Esophagus muscularis mucosa (tissue), 4 donors: ENCODE measurements at regions not wholly inside any gene's neighbourhood (a gene's known extent, or its start where the extent isn't known, plus 50 kb on each side); places are given as distances from the start of the nearest gene placed in this dataset.

Source experiments
- DNase-seq: peaks from one replicate; pipeline ENCODE4 v3.0.0-alpha.2; 2017; ENCODE audit errors: extremely low spot score
- H3K27ac ChIP-seq, 4 donors: fragments of 200-600 bp; sonication (generic); replicated peaks in 1 of 4; 1 replicate in 3 of 4; 2 replicates in 1 of 4; pipeline ENCODE4 v1.5.1; 2016 to 2019; ENCODE audit warnings: mild to moderate bottlenecking in 1 of 4
- H3K27me3 ChIP-seq, 4 donors: fragments of 200-600 bp; sonication (generic); one replicate each; pipeline versions ENCODE4 v1.5.1 to v1.6.0; 2016 to 2019
- H3K36me3 ChIP-seq, 4 donors: fragments of 200-600 bp; sonication (generic); one replicate each; pipeline ENCODE4 v1.5.1; 2016 to 2019
- H3K4me1 ChIP-seq, 4 donors: fragments of 200-600 bp; sonication (generic); one replicate each; pipeline ENCODE4 v1.5.1; 2016 to 2019
- H3K4me3 ChIP-seq, 4 donors: fragments of 200-600 bp; sonication (generic); 1 replicate in 2 of 4; 2 replicates in 2 of 4; pipeline ENCODE4 v1.5.1; 2016 to 2019; ENCODE audit warnings: mild to moderate bottlenecking in 4 of 4, moderate library complexity in 1 of 4
- H3K9me3 ChIP-seq, 4 donors: fragments of 200-600 bp; sonication (generic); 1 replicate in 3 of 4; 2 replicates in 1 of 4; pipeline ENCODE4 v1.5.1; 2016 to 2019
- EP300 ChIP-seq: sonication (generic); formaldehyde crosslinking; IDR thresholded peaks from one replicate; pipeline ENCODE4 v1.6.1; 2017; ENCODE audit warnings: antibody characterized with exemption
- POLR2A ChIP-seq: fragments of 450-650 bp; IDR thresholded peaks from one replicate; pipeline ENCODE4 v1.6.1; 2017; ENCODE audit warnings: antibody characterized with exemption, moderate library complexity, mild to moderate bottlenecking, low read depth
- POLR2AphosphoS5 ChIP-seq, 2 donors: sonication (generic); formaldehyde crosslinking; IDR thresholded peaks; one replicate each; pipeline ENCODE4 v1.6.1; 2017; ENCODE audit warnings: antibody characterized with exemption in 2 of 2
- WGBS: methylation state at CpG from one replicate; pipeline ENCODE4 v1.1.5; 2018; 5-methylcytosine and 5-hydroxymethylcytosine counted together
- intact Hi-C: fragments of 100-400 bp; cut with DNase I; formaldehyde crosslinking; loops from one replicate; pipeline ENCODE4 v1.15.1; 2023
- small RNA-seq, 3 donors: library from RNA; depleted of rRNA; stranded (forward); fragments of <200 nt; gene quantifications; one replicate each; pipeline ENCODE3, GENCODE V24; 2016
- TF ChIP-seq, protein P1 (sequence below), 3 experiments: fragments of 200-600 bp in 2 of 3; fragments of 450-650 bp in 1 of 3; sonication (generic) in 2 of 3; IDR thresholded peaks; one replicate each; pipeline ENCODE4 v1.5.1; 2017 to 2019; ENCODE audit warnings: antibody characterized with exemption in 3 of 3, mild to moderate bottlenecking in 2 of 3, moderate library complexity in 1 of 3

DNA sequence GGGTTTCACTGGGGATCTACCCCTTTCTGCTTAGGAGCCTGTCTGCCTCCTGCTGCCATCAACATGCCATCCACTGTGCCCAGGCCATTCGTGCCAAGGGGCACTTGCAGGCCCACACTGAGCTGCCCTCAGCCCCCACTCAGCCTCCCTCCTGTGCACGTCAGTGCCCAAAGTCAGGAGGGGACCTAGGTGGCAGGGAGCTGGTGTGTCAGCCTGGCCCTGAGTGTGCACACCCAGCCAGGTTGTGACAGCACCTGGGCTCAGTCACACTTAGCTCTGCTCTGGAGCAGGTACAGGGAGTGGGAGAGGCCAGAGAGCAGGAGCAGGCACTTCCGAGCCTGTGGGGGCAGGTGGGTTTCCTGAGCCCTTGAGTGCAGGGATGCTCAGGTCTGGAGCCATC, 63.6 kb upstream of the SYNCRIP start:
- H3K27ac ChIP-seq = no peak overlapping the region
- H3K9me3 ChIP-seq = no peaks in the 10 kb centered on the region
- H3K36me3 ChIP-seq = no peaks in the 10 kb centered on the region
- no peak overlapping the region for H3K4me3 ChIP-seq
- WGBS = 73% methylated on average over 2 of the region's 3 CpGs
- TF ChIP-seq EP300 (no peak), POLR2AphosphoS5 (IDR thresholded peaks at IDR 0.05) (no peak), POLR2A (no peak)
- TF ChIP-seq, protein P1, sequence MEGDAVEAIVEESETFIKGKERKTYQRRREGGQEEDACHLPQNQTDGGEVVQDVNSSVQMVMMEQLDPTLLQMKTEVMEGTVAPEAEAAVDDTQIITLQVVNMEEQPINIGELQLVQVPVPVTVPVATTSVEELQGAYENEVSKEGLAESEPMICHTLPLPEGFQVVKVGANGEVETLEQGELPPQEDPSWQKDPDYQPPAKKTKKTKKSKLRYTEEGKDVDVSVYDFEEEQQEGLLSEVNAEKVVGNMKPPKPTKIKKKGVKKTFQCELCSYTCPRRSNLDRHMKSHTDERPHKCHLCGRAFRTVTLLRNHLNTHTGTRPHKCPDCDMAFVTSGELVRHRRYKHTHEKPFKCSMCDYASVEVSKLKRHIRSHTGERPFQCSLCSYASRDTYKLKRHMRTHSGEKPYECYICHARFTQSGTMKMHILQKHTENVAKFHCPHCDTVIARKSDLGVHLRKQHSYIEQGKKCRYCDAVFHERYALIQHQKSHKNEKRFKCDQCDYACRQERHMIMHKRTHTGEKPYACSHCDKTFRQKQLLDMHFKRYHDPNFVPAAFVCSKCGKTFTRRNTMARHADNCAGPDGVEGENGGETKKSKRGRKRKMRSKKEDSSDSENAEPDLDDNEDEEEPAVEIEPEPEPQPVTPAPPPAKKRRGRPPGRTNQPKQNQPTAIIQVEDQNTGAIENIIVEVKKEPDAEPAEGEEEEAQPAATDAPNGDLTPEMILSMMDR (IDR thresholded peaks at IDR 0.05) = no peak
- H3K27me3 ChIP-seq = no peaks in the 10 kb centered on the region
- intact Hi-C loops = no loop called here
- H3K4me1 ChIP-seq = no peaks in the 10 kb centered on the region
- no peak for DNase-seq

DNA sequence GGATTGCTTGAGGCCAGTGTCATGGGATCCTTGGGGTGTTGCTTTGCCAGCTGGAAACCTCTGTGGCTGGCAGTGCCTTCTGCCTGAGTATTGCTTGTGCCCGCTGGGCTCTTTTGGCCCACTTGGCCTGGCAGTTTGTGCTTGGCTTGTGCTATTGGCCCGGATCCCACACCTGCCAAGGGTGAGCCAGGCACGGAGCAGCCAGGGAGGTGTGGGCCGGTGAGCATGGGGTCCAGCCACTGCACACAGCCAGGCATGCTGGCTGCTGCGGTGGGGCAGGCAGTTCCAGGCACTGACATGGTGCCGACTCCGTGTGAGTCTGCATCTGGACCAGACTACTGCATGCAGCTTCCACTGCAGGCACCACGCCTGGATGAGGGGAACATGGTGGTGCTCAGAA, 62.5 kb upstream of the SYNCRIP start:
- Histone ChIP-seq H3K9me3 (no peaks in the 10 kb centered on the region), H3K4me3 (no peak overlapping the region), H3K4me1 (no peaks in the 10 kb centered on the region), H3K36me3 (no peaks in the 10 kb centered on the region), H3K27me3 (no peaks in the 10 kb centered on the region), H3K27ac (no peak overlapping the region)
- no peak for DNase-seq
- intact Hi-C loops = no loop called here
- TF ChIP-seq POLR2A = no peak
- TF ChIP-seq EP300 = no peak
- TF ChIP-seq, protein P1 (IDR thresholded peaks at IDR 0.05) = no peak
- no peak for TF ChIP-seq POLR2AphosphoS5 (IDR thresholded peaks at IDR 0.05)
- WGBS = 92% methylated on average over 6 of the region's 8 CpGs

DNA sequence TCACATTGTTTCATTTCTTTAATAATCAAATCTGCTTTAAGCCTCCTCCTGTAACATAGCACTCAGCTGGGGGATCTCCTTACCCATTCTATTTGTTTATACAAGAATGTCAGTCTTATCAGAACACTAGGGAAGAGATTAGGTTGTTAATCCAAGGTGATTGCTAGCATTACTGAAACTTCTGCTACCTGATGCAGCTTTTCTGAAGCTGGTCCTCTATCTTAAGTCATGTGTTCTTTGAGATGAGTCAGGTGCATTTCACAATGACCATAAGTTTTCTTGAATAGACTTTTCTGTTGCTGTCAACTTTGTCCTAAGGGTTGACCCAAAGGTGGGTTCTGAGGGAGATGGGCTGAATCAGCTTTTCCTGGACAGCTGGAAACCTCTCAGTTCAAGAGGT, 60.7 kb upstream of the SYNCRIP start:
- Histone ChIP-seq H3K27me3 (no peaks in the 10 kb centered on the region), H3K27ac (no peak overlapping the region), H3K36me3 (no peaks in the 10 kb centered on the region), H3K4me1 (no peaks in the 10 kb centered on the region), H3K9me3 (no peaks in the 10 kb centered on the region), H3K4me3 (no peak overlapping the region)
- intact Hi-C loops = no loop called here
- no peak for TF ChIP-seq POLR2AphosphoS5 (IDR thresholded peaks at IDR 0.05)
- no peak for TF ChIP-seq POLR2A
- TF ChIP-seq, protein P1 (IDR thresholded peaks at IDR 0.05) = no peak
- no peak for TF ChIP-seq EP300
- DNase-seq = no peak

Small RNA genes lying in the stretch of these regions (small RNA-seq; reads per million reads assigned to genes)
- gene RF00019 = 0 reads per million in 3 donors
- 0 reads per million in 3 donors for gene RN7SL643P
- gene RNU4-12P = 0 reads per million in 3 donors
- gene RNU4-72P = 0 reads per million in 3 donors
- gene SMIM11P1 = 0 reads per million in 3 donors
